Astrocyte of the cerebellum (primary cell): ENCODE measurements at regions not wholly inside any gene's neighbourhood (a gene's known extent, or its start where the extent isn't known, plus 50 kb on each side); places are given as distances from the start of the nearest gene placed in this dataset.

Experiments used
- DNase-seq: peaks from one replicate; pipeline ENCODE4 v3.0.0-alpha.2; 2011; ENCODE audit warnings: low read depth
- H3K4me3 ChIP-seq: 2 replicates; pipeline ENCODE4 v1.5.1; 2011; ENCODE audit warnings: mild to moderate bottlenecking, low read depth, low read length, moderate library complexity
- CTCF ChIP-seq: IDR thresholded peaks from 2 replicates; pipeline ENCODE4 v1.5.1; 2012; ENCODE audit warnings: low read length, low read depth, moderate library complexity, mild to moderate bottlenecking; ENCODE audit errors: missing control alignments
- in situ Hi-C: cut with HindIII; loops from 2 replicates; pipeline ENCODE4 v1.10.0; 2017; ENCODE audit warnings: low sequenced_read_pairs

GRCh38 chrX:43314525-43314924 is 341.6 kb upstream of the MAOA start:
- TF ChIP-seq CTCF = no peak
- in situ Hi-C loops = no loop called here
- no peak overlapping the region for H3K4me3 ChIP-seq
- no peak for DNase-seq

GRCh38 chrX:43315622-43316021 is 340.5 kb upstream of the MAOA start:
- no peak for DNase-seq
- TF ChIP-seq CTCF = no peak
- H3K4me3 ChIP-seq = no peak overlapping the region
- in situ Hi-C loops = no loop called here

- in situ Hi-C loops = no loop called here
- no peak overlapping the region for H3K4me3 ChIP-seq
- no peak for TF ChIP-seq CTCF
- no peak for DNase-seq
These were observed 340.0 kb upstream of the MAOA start for GRCh38 chrX:43316146-43316545.

GRCh38 chrX:43317378-43317777 is 338.7 kb upstream of the MAOA start:
- no peak for DNase-seq
- TF ChIP-seq CTCF = no peak
- no peak overlapping the region for H3K4me3 ChIP-seq
- in situ Hi-C loops = no loop called here

- DNase-seq = no peak
- in situ Hi-C loops = no loop called here
- TF ChIP-seq CTCF = no peak
- no peak overlapping the region for H3K4me3 ChIP-seq
These were observed 327.6 kb upstream of the MAOA start for GRCh38 chrX:43328358-43328946.

- in situ Hi-C loops = no loop called here
- no peak for TF ChIP-seq CTCF
- no peak overlapping the region for H3K4me3 ChIP-seq
- no peak for DNase-seq
These were observed 322.6 kb upstream of the MAOA start for GRCh38 chrX:43333543-43333942.

GRCh38 chrX:43345166-43345565 is 310.9 kb upstream of the MAOA start:
- DNase-seq = no peak
- no peak overlapping the region for H3K4me3 ChIP-seq
- in situ Hi-C loops = no loop called here
- no peak for TF ChIP-seq CTCF
